ENCODE measurements at regions not wholly inside any gene's neighbourhood (a gene's known extent, or its start where the extent isn't known, plus 50 kb on each side); places are given as distances from the start of the nearest gene placed in this dataset.

DNA sequence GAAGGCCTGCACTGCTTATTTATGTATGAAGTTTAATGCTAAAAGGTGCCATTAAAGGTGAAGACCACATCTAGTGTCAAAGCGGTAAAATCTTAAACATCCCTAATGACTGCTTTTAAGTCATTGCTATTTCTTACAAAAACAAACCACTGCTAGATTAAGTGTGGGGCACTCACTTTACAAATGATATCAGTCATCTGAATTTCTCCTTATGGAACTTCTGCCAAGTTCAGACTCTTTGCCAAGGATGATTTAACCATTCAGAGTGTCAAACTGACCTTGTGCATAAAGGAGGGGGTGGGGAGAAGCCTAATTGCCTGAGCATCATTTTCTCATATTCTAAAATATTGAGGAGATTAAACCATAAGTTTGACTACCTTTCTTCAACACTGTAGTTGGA lies 271.5 kb downstream of the TGFB2 start:
- Histone ChIP-seq H4K20me1 (replicated peaks in 1 of 2; ENCODE audit: control insufficient read depth in 1 of 2, insufficient read depth in 2 of 2, low read length in 2 of 2) (no peaks in the 10 kb centered on the region), H3K14ac (ENCODE audit: insufficient read length) (no peak overlapping the region), H3K4ac (replicated peaks; ENCODE audit: insufficient read length, low read depth, low read length) (no peak overlapping the region), H2BK5ac (ENCODE audit: low read depth, low read length) (no peak overlapping the region), H3K56ac (replicated peaks; ENCODE audit: insufficient read length, low read depth, low read length) (no peak overlapping the region), H4K91ac (replicated peaks; ENCODE audit: insufficient read length, low read length) (no peak overlapping the region), H3K36me3 (ENCODE audit: control insufficient read depth in 2 of 4, insufficient read depth in 4 of 4, low read length in 3 of 4) (no peaks in the 10 kb centered on the region), H3K18ac (ENCODE audit: extremely low read depth, low read length) (no peak overlapping the region), H2BK20ac (ENCODE audit: low read length) (no peak overlapping the region), H3K27me3 (replicated peaks in 1 of 4; ENCODE audit: control insufficient read depth in 3 of 4, extremely low read depth in 1 of 4, insufficient read depth in 3 of 4, low read length in 3 of 4) (peaks cover 0 to 1% (median 0%) of the 10 kb centered on the region in 4 experiments; a peak in 1 of 7 replicates), H3K23ac (ENCODE audit: insufficient read length) (no peak overlapping the region), H3K4me3 (ENCODE audit: extremely low read depth in 1 of 4, insufficient read depth in 2 of 4, low read depth in 3 of 4, low read length in 4 of 4) (no peak overlapping the region), H3K27ac (ENCODE audit: low read depth, low read length) (no peak overlapping the region), H3K23me2 (ENCODE audit: low read depth, low read length) (no peaks in the 10 kb centered on the region), H3K9ac (replicated peaks in 1 of 4; ENCODE audit: extremely low read depth in 1 of 4, low read depth in 3 of 4, low read length in 3 of 4) (no peak overlapping the region), H2AFZ (ENCODE audit: low read length) (no peak overlapping the region), H4K5ac (ENCODE audit: insufficient read length, low read depth, low read length) (no peak overlapping the region), H3K4me1 (replicated peaks in 1 of 4; ENCODE audit: control insufficient read depth in 3 of 4, insufficient read depth in 4 of 4, low read length in 3 of 4) (peaks cover 0 to 12% (median 1%) of the 10 kb centered on the region in 4 experiments; a peak in 2 of 7 replicates), H4K8ac (ENCODE audit: extremely low read depth, insufficient read depth, low read length) (no peak overlapping the region), H3K79me2 (ENCODE audit: control insufficient read depth in 1 of 2, insufficient read depth in 2 of 2, low read length in 2 of 2) (no peaks in the 10 kb centered on the region), H2BK15ac (ENCODE audit: low read length) (no peak overlapping the region), H2BK12ac (ENCODE audit: low read depth, low read length) (no peak overlapping the region), H3K79me1 (ENCODE audit: low read depth, low read length) (no peaks in the 10 kb centered on the region), H2AK5ac (ENCODE audit: low read depth, low read length) (no peak overlapping the region), H3K9me3 (ENCODE audit: insufficient read depth in 2 of 2, low read depth in 1 of 2, low read length in 1 of 2) (no peaks in the 10 kb centered on the region), H3K4me2 (ENCODE audit: insufficient read depth in 1 of 2, low read depth in 2 of 2, low read length in 2 of 2) (no peak overlapping the region), H2BK120ac (replicated peaks; ENCODE audit: low read depth, low read length) (no peak overlapping the region)
- TF ChIP-seq SIX5 (IDR thresholded peaks at IDR 0.05; ENCODE audit: low read depth, low read length): no peak
- TF ChIP-seq HDAC6 (IDR thresholded peaks at IDR 0.05; ENCODE audit: low read depth, low read length): no peak
- TF ChIP-seq ZNF274 (IDR thresholded peaks at IDR 0.05; ENCODE audit: borderline replicate concordance, extremely low read depth, low read length): no peak
- no peak for TF ChIP-seq POLR2A (IDR thresholded peaks at IDR 0.05; ENCODE audit: control extremely low read depth in 1 of 2, low read depth in 2 of 2, low read length in 2 of 2)
- no peak for TF ChIP-seq TEAD4 (IDR thresholded peaks at IDR 0.05; ENCODE audit: low read depth, low read length)
- no peak for TF ChIP-seq CBX8 (IDR thresholded peaks at IDR 0.05; ENCODE audit: borderline replicate concordance, low read depth, low read length)
- CTCF ChIA-PET (ENCODE audit: partially characterized antibody): no interaction called here
- POLR2A ChIA-PET (ENCODE audit: partially characterized antibody): no interaction called here
- WGBS, 2 experiments (ENCODE audit: extremely low coverage in 1 of 2, insufficient coverage in 1 of 2, insufficient read length in 1 of 2, insufficient replicate concordance in 2 of 2, low coverage in 1 of 2, low lambda C conversion rate in 2 of 2, missing lambda C conversion rate in 1 of 2): 100% methylated on average over 1 of the region's 1 CpG; no CpG with 5 or more reads in 1 of the 2 experiments
- FAIRE-seq: no peak
- no peak for DNase-seq (ENCODE audit: low read depth in 1 of 2, low spot score in 2 of 2)
